H1 (cell line): ENCODE measurements at regions not wholly inside any gene's neighbourhood (a gene's known extent, or its start where the extent isn't known, plus 50 kb on each side); places are given as distances from the start of the nearest gene placed in this dataset.

Source experiments
- CTCF ChIA-PET: fragments of 300-600 bp; sonication (Branson Sonifier 250); formaldehyde crosslinking; loops from one replicate; lab custom pipeline; 2021; ENCODE audit not compliant: partially characterized antibody; lab: Charles Lee
- POLR2A ChIA-PET: fragments of 300-600 bp; sonication (Branson Sonifier 250); formaldehyde crosslinking; loops from one replicate; lab custom pipeline; 2021; ENCODE audit warnings: inconsistent platforms; ENCODE audit not compliant: partially characterized antibody; lab: Charles Lee
- DNase-seq, 2 experiments: peaks; one replicate each; pipeline versions ENCODE4 v3.0.0 to v3.0.0-alpha.2; 2010 to 2022; ENCODE audit warnings: low spot score in 2 of 2, low read depth in 1 of 2, mixed read lengths in 1 of 2
- FAIRE-seq: peaks from 2 replicates; lab custom pipeline; 2011; peaks lifted over from hg19 to GRCh38; lab: Jason Lieb, UNC
- H2AFZ ChIP-seq: 2 replicates; pipeline ENCODE4 v1.8.1; 2012; ENCODE audit warnings: low read length, inconsistent platforms
- H2AK5ac ChIP-seq: 2 replicates; pipeline ENCODE4 v1.6.1; 2013; ENCODE audit warnings: low read depth, low read length
- H2BK120ac ChIP-seq: replicated peaks from 2 replicates; pipeline ENCODE3; 2013; ENCODE audit warnings: low read depth, low read length, inconsistent platforms
- H2BK12ac ChIP-seq: 2 replicates; pipeline ENCODE4 v1.6.1; 2013; ENCODE audit warnings: low read depth, low read length
- H2BK15ac ChIP-seq: 2 replicates; pipeline ENCODE4 v1.6.1; 2013; ENCODE audit warnings: low read length
- H2BK20ac ChIP-seq: 2 replicates; pipeline ENCODE4 v1.6.1; 2013; ENCODE audit warnings: low read length
- H2BK5ac ChIP-seq: 2 replicates; pipeline ENCODE4 v1.6.1; 2013; ENCODE audit warnings: low read depth, low read length
- H3K14ac ChIP-seq: 2 replicates; pipeline ENCODE4 v1.6.1; 2013; ENCODE audit warnings: inconsistent platforms; ENCODE audit not compliant: insufficient read length
- H3K18ac ChIP-seq: 2 replicates; pipeline ENCODE4 v1.6.1; 2013; ENCODE audit warnings: low read length; ENCODE audit errors: extremely low read depth
- H3K23ac ChIP-seq: 2 replicates; pipeline ENCODE4 v1.6.1; 2013; ENCODE audit warnings: inconsistent platforms; ENCODE audit not compliant: insufficient read length
- H3K23me2 ChIP-seq: 2 replicates; pipeline ENCODE4 v1.6.1; 2013; ENCODE audit warnings: low read depth, low read length
- H3K27ac ChIP-seq: 2 replicates; pipeline ENCODE4 v1.6.1; 2011; ENCODE audit warnings: low read depth, low read length, inconsistent platforms
- H3K27me3 ChIP-seq, 4 experiments: replicated peaks in 1 of 4; 1 replicate in 1 of 4; 2 replicates in 3 of 4; pipeline versions ENCODE4 v1.6.1 to v1.8.1; 2011 to 2013; ENCODE audit warnings: low read length in 3 of 4, mild to moderate bottlenecking in 3 of 4, inconsistent platforms in 2 of 4, mixed read lengths in 2 of 4, moderate library complexity in 1 of 4; ENCODE audit not compliant: control insufficient read depth in 3 of 4, insufficient read depth in 3 of 4; ENCODE audit errors: extremely low read depth in 1 of 4
- H3K36me3 ChIP-seq, 4 experiments: 2 replicates each; pipeline versions ENCODE4 v1.6.1 to v1.8.1; 2011 to 2013; ENCODE audit warnings: mild to moderate bottlenecking in 4 of 4, low read length in 3 of 4, moderate library complexity in 2 of 4, control low read depth in 1 of 4, inconsistent platforms in 1 of 4; ENCODE audit not compliant: insufficient read depth in 4 of 4, control insufficient read depth in 2 of 4
- H3K4ac ChIP-seq: replicated peaks from 2 replicates; pipeline ENCODE3; 2013; ENCODE audit warnings: low read length, low read depth, mixed read lengths, inconsistent platforms; ENCODE audit not compliant: insufficient read length
- H3K4me1 ChIP-seq, 4 experiments: replicated peaks in 1 of 4; 1 replicate in 1 of 4; 2 replicates in 3 of 4; pipeline versions ENCODE4 v1.6.1 to v1.8.1; 2011 to 2013; ENCODE audit warnings: low read length in 3 of 4, inconsistent platforms in 2 of 4, mixed read lengths in 1 of 4; ENCODE audit not compliant: insufficient read depth in 4 of 4, control insufficient read depth in 3 of 4
- H3K4me2 ChIP-seq, 2 experiments: 2 replicates each; pipeline versions ENCODE4 v1.6.1 to v1.8.1; 2011 to 2013; ENCODE audit warnings: low read depth in 2 of 2, low read length in 2 of 2, control low read depth in 1 of 2, inconsistent platforms in 1 of 2, mild to moderate bottlenecking in 1 of 2; ENCODE audit not compliant: insufficient read depth in 1 of 2
- H3K4me3 ChIP-seq, 4 experiments: fragments of 200-600, 300-600 bp in 1 of 4; sonication (generic), shearing (Covaris generic), sonication (Bioruptor Twin) in 1 of 4; 2 replicates each; pipeline versions ENCODE4 v1.5.1 to v1.8.1; 2011 to 2016; ENCODE audit warnings: low read length in 4 of 4, low read depth in 3 of 4, control low read depth in 2 of 4, inconsistent platforms in 2 of 4, mild to moderate bottlenecking in 2 of 4, mixed read lengths in 1 of 4, moderate library complexity in 1 of 4; ENCODE audit not compliant: insufficient read depth in 2 of 4; ENCODE audit errors: extremely low read depth in 1 of 4
- H3K56ac ChIP-seq: replicated peaks from 2 replicates; pipeline ENCODE3; 2013; ENCODE audit warnings: low read depth, mild to moderate bottlenecking, mixed read lengths, low read length, inconsistent platforms; ENCODE audit not compliant: insufficient read length
- H3K79me1 ChIP-seq: 2 replicates; pipeline ENCODE4 v1.6.1; 2013; ENCODE audit warnings: low read depth, low read length, control low read depth
- H3K79me2 ChIP-seq, 2 experiments: 2 replicates each; pipeline versions ENCODE4 v1.6.1 to v1.8.1; 2012 to 2013; ENCODE audit warnings: low read length in 2 of 2, mild to moderate bottlenecking in 2 of 2, inconsistent platforms in 1 of 2; ENCODE audit not compliant: insufficient read depth in 2 of 2, control insufficient read depth in 1 of 2
- H3K9ac ChIP-seq, 4 experiments: replicated peaks in 1 of 4; 1 replicate in 1 of 4; 2 replicates in 3 of 4; pipeline versions ENCODE4 v1.6.1 to v1.8.1; 2011 to 2013; ENCODE audit warnings: low read depth in 3 of 4, low read length in 3 of 4, control low read depth in 2 of 4, mild to moderate bottlenecking in 2 of 4, moderate library complexity in 2 of 4, inconsistent platforms in 1 of 4; ENCODE audit errors: extremely low read depth in 1 of 4
- H3K9me3 ChIP-seq, 2 experiments: 2 replicates each; pipeline versions ENCODE4 v1.6.1 to v1.8.1; 2012 to 2013; ENCODE audit warnings: mild to moderate bottlenecking in 2 of 2, moderate library complexity in 2 of 2, control low read depth in 1 of 2, inconsistent platforms in 1 of 2, low read depth in 1 of 2, low read length in 1 of 2, mixed read lengths in 1 of 2; ENCODE audit not compliant: insufficient read depth in 2 of 2
- H4K20me1 ChIP-seq, 2 experiments: replicated peaks in 1 of 2; 2 replicates each; pipeline versions ENCODE3 to v1.8.1; 2011 to 2013; ENCODE audit warnings: inconsistent platforms in 2 of 2, low read length in 2 of 2, mild to moderate bottlenecking in 1 of 2; ENCODE audit not compliant: insufficient read depth in 2 of 2, control insufficient read depth in 1 of 2
- H4K5ac ChIP-seq: 2 replicates; pipeline ENCODE4 v1.6.1; 2013; ENCODE audit warnings: low read length, low read depth, mixed read lengths, inconsistent platforms; ENCODE audit not compliant: insufficient read length
- H4K8ac ChIP-seq: 2 replicates; pipeline ENCODE4 v1.8.0; 2013; ENCODE audit warnings: mild to moderate bottlenecking, moderate library complexity, low read length, inconsistent platforms; ENCODE audit not compliant: insufficient read depth; ENCODE audit errors: extremely low read depth
- H4K91ac ChIP-seq: replicated peaks from 2 replicates; pipeline ENCODE3; 2013; ENCODE audit warnings: low read length, mixed read lengths, inconsistent platforms; ENCODE audit not compliant: insufficient read length
- EZH2 ChIP-seq: fragments of 200-600 bp; sonication (generic); IDR thresholded peaks from 2 replicates; pipeline ENCODE4 v1.7.1; 2012; ENCODE audit warnings: low read depth, mild to moderate bottlenecking, moderate library complexity, low read length, inconsistent platforms; ENCODE audit not compliant: severe bottlenecking
- JUND ChIP-seq: IDR thresholded peaks from 2 replicates; pipeline ENCODE4 v1.6.1; 2011; ENCODE audit warnings: mild to moderate bottlenecking, improper control_type of control experiment, low read length
- KDM1A ChIP-seq: fragments of 200-600, 300-600 bp; sonication (generic); IDR thresholded peaks from 2 replicates; pipeline ENCODE4 v1.7.1; 2016; ENCODE audit warnings: mild to moderate bottlenecking, low read length, borderline replicate concordance

DNA sequence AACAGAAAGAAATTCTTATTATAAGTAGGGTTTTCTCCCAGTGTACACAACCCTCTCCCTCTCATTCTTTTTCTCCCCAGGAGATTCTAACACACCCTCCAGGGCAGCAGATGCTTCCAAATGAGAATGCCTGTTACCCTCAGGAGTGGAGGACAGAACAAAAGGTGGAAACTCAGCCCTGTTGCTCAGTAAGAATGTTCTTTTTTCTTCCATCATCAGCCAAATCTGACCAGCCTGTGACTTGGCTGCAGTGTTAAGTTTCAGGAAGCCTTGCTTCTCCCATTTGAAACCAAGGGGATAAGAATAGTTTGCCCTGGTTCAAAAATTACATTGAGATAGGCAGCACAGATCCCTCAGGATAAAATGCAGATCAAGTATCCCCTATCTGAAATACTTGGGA, 77.5 kb upstream of the EEPD1 start:
- 0 out of 2 replicates have a peak overlapping the region, but pooled peaks have one; percentile 24 for H2AFZ ChIP-seq
- no peak overlapping the region for H4K91ac ChIP-seq
- H2BK15ac ChIP-seq = no peak overlapping the region
- no peak overlapping the region for H4K8ac ChIP-seq
- H3K4me1 ChIP-seq = no peaks in the 10 kb centered on the region; a peak in 1 of 7 replicates
- no peak overlapping the region for H3K14ac ChIP-seq
- TF ChIP-seq KDM1A (no peak), JUND (no peak), EZH2 (no peak)
- no peaks in the 10 kb centered on the region for H3K27me3 ChIP-seq
- DNase-seq (no peak), FAIRE-seq (no peak)
- no peak overlapping the region for H3K4ac ChIP-seq
- no peak overlapping the region for H3K4me3 ChIP-seq
- no peak overlapping the region for H3K56ac ChIP-seq
- no peak overlapping the region for H2BK5ac ChIP-seq
- H2BK120ac ChIP-seq = no peak overlapping the region
- POLR2A ChIA-PET = no interaction called here
- no peak overlapping the region for H3K27ac ChIP-seq
- CTCF ChIA-PET = interaction anchor here (1.3 to 2.3 kb wide), 2 partner anchors 8 to 10 kb away, joined by 4 to 6 read pairs; no protein-coding TSS in a partner anchor
- H3K18ac ChIP-seq = no peak overlapping the region
- H3K79me2 ChIP-seq = no peaks in the 10 kb centered on the region
- H4K20me1 ChIP-seq = no peaks in the 10 kb centered on the region
- H3K79me1 ChIP-seq = no peaks in the 10 kb centered on the region
- no peaks in the 10 kb centered on the region for H3K9me3 ChIP-seq
- no peak overlapping the region for H2BK20ac ChIP-seq
- no peak overlapping the region for H3K9ac ChIP-seq
- no peak overlapping the region for H3K4me2 ChIP-seq
- no peaks in the 10 kb centered on the region for H3K36me3 ChIP-seq
- H4K5ac ChIP-seq = no peak overlapping the region
- no peak overlapping the region for H2BK12ac ChIP-seq
- H3K23me2 ChIP-seq = no peaks in the 10 kb centered on the region
- H2AK5ac ChIP-seq = no peak overlapping the region
- H3K23ac ChIP-seq = no peak overlapping the region
